Activated CD8-positive, alpha-beta T cell treated with anti-CD3 and anti-CD28 coated beads for 36 hours (primary cell): ENCODE measurements at regions not wholly inside any gene's neighbourhood (a gene's known extent, or its start where the extent isn't known, plus 50 kb on each side); places are given as distances from the start of the nearest gene placed in this dataset.

Experiments
- ATAC-seq: fragments of 200-7000 bp; cut with Tn5 transposase; one replicate; pipeline ENCODE4 v1.10.0; 2021; ENCODE audit warnings: mild to moderate bottlenecking, moderate library complexity
- CTCF ChIA-PET: fragments of 350-600 bp; sonication (Branson Sonifier 250); formaldehyde crosslinking; loops from one replicate; lab custom pipeline; 2021; ENCODE audit warnings: antibody characterized with exemption; lab: Charles Lee
- POLR2A ChIA-PET: fragments of 350-600 bp; sonication (Branson Sonifier 250); formaldehyde crosslinking; loops from one replicate; lab custom pipeline; 2021; ENCODE audit warnings: antibody characterized with exemption; lab: Charles Lee
- DNase-seq: peaks from one replicate; pipeline ENCODE4 v3.0.0-alpha.2; 2020
- H3K27ac Mint-ChIP-seq: one replicate; pipeline ENCODE4 v1.8.0; 2021; ENCODE audit warnings: mild to moderate bottlenecking, mixed read lengths
- H3K27me3 Mint-ChIP-seq: one replicate; pipeline ENCODE4 v1.8.0; 2021; ENCODE audit warnings: mixed read lengths
- H3K36me3 Mint-ChIP-seq: one replicate; pipeline ENCODE4 v1.8.0; 2021; ENCODE audit warnings: low read depth, mixed read lengths
- H3K4me1 Mint-ChIP-seq: one replicate; pipeline ENCODE4 v1.8.0; 2021; ENCODE audit warnings: low read depth, mixed read lengths
- H3K4me3 Mint-ChIP-seq: one replicate; pipeline ENCODE4 v1.8.0; 2021; ENCODE audit warnings: mild to moderate bottlenecking, moderate library complexity, mixed read lengths
- H3K9me3 Mint-ChIP-seq: one replicate; pipeline ENCODE4 v1.8.0; 2021; ENCODE audit warnings: mixed read lengths
- intact Hi-C: fragments of 100-400 bp; cut with micrococcal nuclease; formaldehyde crosslinking; loops from one replicate; pipeline ENCODE4 v1.10.0; 2022
- TF ChIP-seq, protein P1 (sequence below): fragments of 200-600 bp; IDR thresholded peaks from one replicate; pipeline ENCODE4 v1.8.0; 2022; ENCODE audit warnings: antibody characterized with exemption, mild to moderate bottlenecking

- no peak overlapping the region for H3K4me3 Mint-ChIP-seq
- CTCF ChIA-PET, result no interaction called here
- DNase-seq, result no peak
- H3K36me3 Mint-ChIP-seq, result no peaks in the 10 kb centered on the region
- ATAC-seq, result no peak
- TF ChIP-seq, protein P1, sequence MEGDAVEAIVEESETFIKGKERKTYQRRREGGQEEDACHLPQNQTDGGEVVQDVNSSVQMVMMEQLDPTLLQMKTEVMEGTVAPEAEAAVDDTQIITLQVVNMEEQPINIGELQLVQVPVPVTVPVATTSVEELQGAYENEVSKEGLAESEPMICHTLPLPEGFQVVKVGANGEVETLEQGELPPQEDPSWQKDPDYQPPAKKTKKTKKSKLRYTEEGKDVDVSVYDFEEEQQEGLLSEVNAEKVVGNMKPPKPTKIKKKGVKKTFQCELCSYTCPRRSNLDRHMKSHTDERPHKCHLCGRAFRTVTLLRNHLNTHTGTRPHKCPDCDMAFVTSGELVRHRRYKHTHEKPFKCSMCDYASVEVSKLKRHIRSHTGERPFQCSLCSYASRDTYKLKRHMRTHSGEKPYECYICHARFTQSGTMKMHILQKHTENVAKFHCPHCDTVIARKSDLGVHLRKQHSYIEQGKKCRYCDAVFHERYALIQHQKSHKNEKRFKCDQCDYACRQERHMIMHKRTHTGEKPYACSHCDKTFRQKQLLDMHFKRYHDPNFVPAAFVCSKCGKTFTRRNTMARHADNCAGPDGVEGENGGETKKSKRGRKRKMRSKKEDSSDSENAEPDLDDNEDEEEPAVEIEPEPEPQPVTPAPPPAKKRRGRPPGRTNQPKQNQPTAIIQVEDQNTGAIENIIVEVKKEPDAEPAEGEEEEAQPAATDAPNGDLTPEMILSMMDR, result no peak
- peaks cover 12% of the 10 kb centered on the region for H3K9me3 Mint-ChIP-seq
- POLR2A ChIA-PET, result no interaction called here
- H3K4me1 Mint-ChIP-seq, result no peaks in the 10 kb centered on the region
- H3K27me3 Mint-ChIP-seq, result no peaks in the 10 kb centered on the region
- H3K27ac Mint-ChIP-seq, result no peak overlapping the region
- intact Hi-C loops, result no loop called here
Observed at GRCh38 chr4:45580334-45580733, 543.5 kb downstream of the GABRG1 start.

DNA sequence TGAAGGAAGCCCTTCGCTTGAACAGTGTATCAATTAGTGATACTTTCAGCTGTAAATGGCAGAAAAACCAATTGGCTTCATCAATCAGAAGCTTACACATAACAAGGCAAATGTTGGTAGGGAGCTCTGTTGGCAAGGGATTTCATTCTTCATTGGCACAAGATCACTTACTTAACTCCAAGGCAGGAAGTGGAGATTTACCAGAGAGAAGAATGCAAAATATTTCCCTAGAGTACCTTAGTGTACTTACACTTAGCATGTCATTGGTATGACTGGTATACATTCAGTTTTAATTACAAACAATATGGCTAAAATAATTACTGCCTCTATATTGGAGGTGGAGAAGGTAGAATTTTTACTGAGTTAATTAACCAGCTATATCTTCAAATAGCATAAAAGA, 545.0 kb downstream of the GABRG1 start:
- no peak overlapping the region for H3K27ac Mint-ChIP-seq
- ATAC-seq, result no peak
- TF ChIP-seq, protein P1, result no peak
- H3K4me1 Mint-ChIP-seq, result no peaks in the 10 kb centered on the region
- H3K9me3 Mint-ChIP-seq, result peaks cover 14% of the 10 kb centered on the region
- H3K4me3 Mint-ChIP-seq, result no peak overlapping the region
- no peak for DNase-seq
- POLR2A ChIA-PET, result no interaction called here
- CTCF ChIA-PET, result no interaction called here
- no peaks in the 10 kb centered on the region for H3K27me3 Mint-ChIP-seq
- intact Hi-C loops, result no loop called here
- no peaks in the 10 kb centered on the region for H3K36me3 Mint-ChIP-seq

- no peaks in the 10 kb centered on the region for H3K4me1 Mint-ChIP-seq
- H3K27me3 Mint-ChIP-seq, result no peaks in the 10 kb centered on the region
- H3K36me3 Mint-ChIP-seq, result no peaks in the 10 kb centered on the region
- DNase-seq, result no peak
- no peak for ATAC-seq
- CTCF ChIA-PET, result no interaction called here
- TF ChIP-seq, protein P1, result no peak
- no peak overlapping the region for H3K4me3 Mint-ChIP-seq
- POLR2A ChIA-PET, result no interaction called here
- H3K27ac Mint-ChIP-seq, result no peak overlapping the region
- H3K9me3 Mint-ChIP-seq, result peaks cover 7% of the 10 kb centered on the region
- intact Hi-C loops, result no loop called here
Observed at GRCh38 chr4:45576275-45576674, 547.6 kb downstream of the GABRG1 start.

DNA sequence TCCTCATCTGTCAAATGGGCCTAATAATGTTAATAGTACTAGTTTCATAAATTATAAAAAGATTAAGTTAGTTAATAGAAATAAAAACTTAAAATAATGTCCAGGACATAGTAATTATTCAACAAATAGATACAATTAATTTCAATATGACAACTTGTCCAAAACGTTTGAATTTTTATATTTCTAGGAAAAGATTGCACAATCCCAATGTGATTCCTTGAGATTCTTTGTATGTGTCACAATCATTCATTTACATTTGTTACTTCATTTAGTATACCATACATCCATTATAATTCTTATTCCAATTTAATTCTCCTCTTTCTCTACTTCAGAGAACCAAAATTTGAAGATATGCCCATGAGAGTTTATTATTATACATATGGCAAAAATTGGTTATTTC, 554.2 kb downstream of the GABRG1 start:
- H3K4me3 Mint-ChIP-seq, result no peak overlapping the region
- TF ChIP-seq, protein P1, result no peak
- H3K4me1 Mint-ChIP-seq, result no peaks in the 10 kb centered on the region
- no peak for DNase-seq
- intact Hi-C loops, result no loop called here
- ChIA-PET POLR2A (no interaction called here), CTCF (no interaction called here)
- no peak for ATAC-seq
- peaks cover 2% of the 10 kb centered on the region for H3K9me3 Mint-ChIP-seq
- H3K27ac Mint-ChIP-seq, result no peak overlapping the region
- H3K27me3 Mint-ChIP-seq, result no peaks in the 10 kb centered on the region
- H3K36me3 Mint-ChIP-seq, result no peaks in the 10 kb centered on the region

DNA sequence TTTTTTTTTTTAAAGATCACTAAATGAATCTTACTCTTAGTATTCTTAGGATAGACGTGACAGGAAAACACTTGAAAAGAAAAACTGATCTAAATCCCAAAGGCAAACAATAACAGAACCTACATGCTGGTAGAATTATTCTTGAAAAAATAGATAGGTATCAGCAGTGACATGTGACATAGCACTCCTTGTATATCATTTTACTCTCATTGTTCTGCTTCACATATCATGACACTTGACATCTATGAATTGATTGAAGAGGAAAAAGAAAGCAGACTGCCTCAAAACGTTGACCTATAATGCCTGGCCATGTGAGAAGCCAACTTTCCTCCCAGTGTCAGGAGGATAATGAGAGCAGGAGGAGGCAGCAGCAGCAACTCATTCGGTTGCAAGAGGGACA, 555.2 kb downstream of the GABRG1 start:
- no peaks in the 10 kb centered on the region for H3K27me3 Mint-ChIP-seq
- intact Hi-C loops, result no loop called here
- no peak for ATAC-seq
- no peak for DNase-seq
- ChIA-PET POLR2A (no interaction called here), CTCF (no interaction called here)
- no peak overlapping the region for H3K4me3 Mint-ChIP-seq
- TF ChIP-seq, protein P1, result no peak
- H3K27ac Mint-ChIP-seq, result no peak overlapping the region
- no peaks in the 10 kb centered on the region for H3K4me1 Mint-ChIP-seq
- H3K9me3 Mint-ChIP-seq, result peaks cover 1% of the 10 kb centered on the region
- no peaks in the 10 kb centered on the region for H3K36me3 Mint-ChIP-seq
